Cortex of kidney (tissue), 1 donor: ENCODE measurements at regions not wholly inside any gene's neighbourhood (a gene's known extent, or its start where the extent isn't known, plus 50 kb on each side); places are given as distances from the start of the nearest gene placed in this dataset.
"Not testable (repeated sequence)": the region's sequence is repeated elsewhere in the genome, so short reads cannot be mapped to it uniquely, and the experiment has no call there.

Source experiments
- DNase-seq: peaks from one replicate; lab custom pipeline; 2025; lab: John Stamatoyannopoulos, UW

- DNase-seq: no peak
Observed at GRCh38 chr5:167281925-167282324, 1009.5 kb upstream of the WWC1 start.

DNA sequence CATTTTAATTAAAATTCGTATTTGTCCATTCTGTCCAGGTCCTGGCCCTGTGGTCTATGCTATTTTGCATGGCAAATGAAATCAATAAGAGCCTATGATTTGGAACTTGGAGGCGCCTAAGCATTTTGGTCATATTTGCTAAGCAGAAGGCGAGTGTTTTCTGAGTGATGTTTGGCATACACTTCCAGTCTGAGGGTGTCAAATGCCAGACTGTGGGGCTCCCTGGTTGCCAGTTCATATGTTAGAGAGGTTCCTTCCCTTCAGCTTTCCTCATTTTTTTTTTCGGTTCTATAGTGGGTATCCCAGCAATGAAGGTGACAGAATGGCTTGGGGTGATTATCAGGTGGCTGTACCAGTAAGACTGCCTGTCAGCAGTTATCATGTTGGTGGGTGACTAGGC is 1007.8 kb upstream of the WWC1 start:
- no peak for DNase-seq

GRCh38 chr5:167284222-167284890 is 1007.1 kb upstream of the WWC1 start:
- DNase-seq: no peak

DNA sequence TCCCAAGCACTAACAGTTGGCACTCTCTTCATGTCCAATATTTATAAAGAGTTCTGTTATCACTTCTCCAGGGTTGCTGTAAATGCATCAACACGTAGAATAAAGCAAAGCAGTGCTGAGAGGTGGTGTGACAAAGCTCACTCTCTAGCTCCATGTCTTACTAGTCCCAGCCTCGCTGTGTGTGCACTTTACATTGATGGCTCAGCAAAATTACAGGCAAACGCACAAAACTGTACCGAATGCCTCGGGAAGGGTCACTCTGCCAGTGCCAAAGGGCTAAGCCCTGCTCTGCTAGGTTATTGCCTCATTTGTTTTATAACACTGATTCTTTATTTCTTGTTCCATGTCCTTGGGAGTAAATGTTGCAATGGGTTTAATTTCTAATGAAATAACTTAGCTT is 1005.9 kb upstream of the WWC1 start:
- no peak for DNase-seq

- DNase-seq: no peak
Observed at GRCh38 chr5:167286891-167287290, 1004.6 kb upstream of the WWC1 start.

DNA sequence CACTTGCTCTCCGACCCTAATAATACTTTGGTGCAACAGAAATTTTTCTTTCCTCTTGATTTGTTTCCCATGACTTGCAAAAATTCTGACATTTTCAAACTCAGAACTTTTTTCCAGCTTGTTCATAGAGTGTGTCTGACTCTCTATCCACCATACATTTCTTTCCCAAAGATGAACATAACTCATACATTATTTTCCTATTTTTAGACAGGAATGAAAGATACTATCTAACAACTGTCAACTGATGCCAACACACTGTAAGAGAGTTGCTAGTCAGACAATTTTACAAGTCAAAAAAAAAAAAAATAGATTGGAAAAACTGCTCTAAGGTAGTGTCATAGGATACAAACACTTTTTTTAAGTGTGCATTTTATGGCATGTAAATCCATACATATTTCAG is 1001.0 kb upstream of the WWC1 start:
- DNase-seq: no peak

DNA sequence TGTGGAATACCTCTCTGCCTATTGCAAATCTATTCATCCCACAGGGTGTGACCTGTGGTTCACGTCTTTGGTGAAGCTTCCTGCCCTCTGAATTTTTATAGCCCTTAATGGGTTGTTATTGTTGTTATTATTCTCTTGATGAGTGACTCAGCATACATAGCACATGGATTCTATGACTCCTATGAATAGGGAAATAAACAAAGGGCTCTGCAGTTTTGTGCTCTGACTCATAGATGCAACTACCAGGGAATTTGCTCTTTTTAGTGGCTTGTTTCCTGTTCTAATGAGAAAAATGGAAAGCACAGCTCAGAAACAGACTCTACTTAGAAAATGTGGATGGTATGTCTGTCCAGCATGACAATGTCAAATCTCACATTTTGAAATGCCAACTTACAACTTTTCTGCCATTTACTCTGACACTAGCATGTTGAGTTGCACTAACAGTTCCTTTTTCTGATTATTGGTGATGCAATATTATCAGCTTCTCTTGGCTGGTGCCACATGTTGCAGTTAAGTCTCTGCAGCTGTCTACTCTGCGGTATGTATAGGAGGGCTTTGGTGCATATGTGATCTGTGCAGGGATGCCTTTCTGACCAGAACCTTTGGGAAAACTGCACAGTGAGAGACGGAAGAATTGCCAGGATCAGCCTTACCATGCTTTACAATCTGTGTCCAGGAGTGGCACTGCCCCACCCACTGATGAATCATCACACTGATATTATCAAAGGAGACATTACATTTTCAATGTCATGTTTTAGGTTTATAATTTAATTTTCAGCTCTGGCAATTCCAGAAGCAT is 996.4 kb upstream of the WWC1 start:
- DNase-seq: no peak

GRCh38 chr5:167295681-167296005 is 995.8 kb upstream of the WWC1 start:
- DNase-seq: no peak

GRCh38 chr5:167296066-167296465 is 995.4 kb upstream of the WWC1 start:
- no peak for DNase-seq

- no peak for DNase-seq
Observed at GRCh38 chr5:167296661-167297060, 994.8 kb upstream of the WWC1 start.

DNA sequence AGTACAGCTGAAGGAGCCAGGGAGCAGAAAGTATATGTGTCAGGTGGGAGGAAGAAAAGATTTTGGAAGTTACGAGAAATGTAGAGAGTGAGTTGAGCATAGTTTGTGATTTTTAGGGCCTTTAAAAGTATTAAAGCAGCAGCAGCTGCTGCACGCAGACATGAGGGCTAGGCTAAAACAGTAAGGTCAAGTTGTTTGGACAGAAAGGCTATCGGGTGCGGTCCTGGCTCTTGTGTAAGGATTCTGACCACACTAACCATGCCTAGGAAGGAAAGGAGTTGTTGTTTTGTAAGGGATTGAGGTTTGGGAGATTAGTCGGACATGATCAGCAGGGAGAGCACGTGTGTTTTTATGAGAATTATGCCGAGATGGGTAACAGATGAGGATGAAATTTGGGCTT is 991.6 kb upstream of the WWC1 start:
- DNase-seq: not testable (repeated sequence)

- DNase-seq: no peak
Observed at GRCh38 chr5:167303582-167303981, 987.9 kb upstream of the WWC1 start.

GRCh38 chr5:167304834-167305469 is 986.5 kb upstream of the WWC1 start:
- no peak for DNase-seq

DNA sequence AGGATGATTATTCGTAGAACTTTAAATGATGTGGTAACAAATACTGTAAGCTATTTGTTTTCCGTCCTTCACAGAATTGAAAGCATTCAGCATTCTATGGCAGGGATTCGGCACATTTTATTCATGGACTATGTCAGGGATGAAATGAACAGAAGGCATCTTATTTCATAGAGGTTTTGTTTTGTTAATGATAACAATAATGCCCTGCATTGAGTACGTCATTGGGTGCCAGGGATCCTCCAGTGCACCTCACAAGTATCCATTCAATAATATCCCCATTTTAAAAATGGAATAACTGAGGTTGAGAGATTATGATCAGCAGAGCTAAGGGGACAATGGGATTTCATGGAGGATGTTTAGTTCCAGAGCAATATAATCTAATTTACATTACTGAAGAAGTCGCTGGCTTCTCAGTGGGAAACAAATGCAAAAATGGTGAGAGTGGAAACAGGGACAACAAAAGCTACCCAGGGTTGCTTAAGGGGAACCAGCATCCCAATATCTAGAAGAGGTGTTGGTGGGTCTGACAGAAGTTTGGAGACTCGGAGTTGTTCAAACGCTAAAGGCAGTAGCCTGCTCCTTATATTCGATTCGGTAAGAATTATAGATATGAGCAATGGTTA is 985.7 kb upstream of the WWC1 start:
- DNase-seq: no peak

DNA sequence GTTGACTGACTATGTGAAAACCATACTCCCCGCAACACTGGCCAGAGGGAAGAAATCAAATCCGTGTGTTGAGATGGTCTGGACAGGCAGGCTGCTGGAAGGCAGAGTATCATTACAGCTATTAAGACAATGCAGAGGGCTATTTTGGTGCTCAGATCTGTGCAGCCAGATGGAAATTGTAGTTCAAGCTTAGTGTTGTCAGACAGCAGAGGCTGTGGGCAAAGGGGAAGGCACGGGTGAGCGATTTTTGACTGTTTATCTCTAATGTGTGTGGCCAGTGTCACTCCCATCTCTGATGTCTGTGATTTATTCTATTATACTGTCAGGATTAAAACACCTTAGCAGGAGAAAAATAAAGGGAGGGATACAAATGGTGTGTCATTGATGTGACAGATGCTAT is 984.4 kb upstream of the WWC1 start:
- DNase-seq: no peak

GRCh38 chr5:167308466-167308865 is 983.0 kb upstream of the WWC1 start:
- DNase-seq: no peak

- no peak for DNase-seq
Observed at GRCh38 chr5:167309941-167310517, 981.4 kb upstream of the WWC1 start.

DNA sequence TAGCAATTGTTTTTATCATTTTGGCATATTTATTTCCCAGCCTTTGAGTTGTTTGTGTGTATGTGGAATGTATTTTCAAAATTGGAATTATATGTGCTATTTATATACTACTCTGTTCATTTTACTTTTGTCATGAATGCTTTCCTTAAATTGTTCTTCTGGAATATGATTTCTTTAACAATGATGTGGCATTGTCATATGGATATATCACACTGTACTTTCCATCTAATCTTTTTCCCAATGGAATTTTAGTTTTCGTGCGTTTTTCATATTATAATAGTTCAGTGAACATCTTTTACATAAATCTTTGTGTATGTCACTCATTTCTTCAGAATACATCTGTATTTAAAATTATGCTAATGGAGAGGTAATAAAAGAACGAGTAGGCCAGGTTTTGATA is 980.1 kb upstream of the WWC1 start:
- no peak for DNase-seq

DNA sequence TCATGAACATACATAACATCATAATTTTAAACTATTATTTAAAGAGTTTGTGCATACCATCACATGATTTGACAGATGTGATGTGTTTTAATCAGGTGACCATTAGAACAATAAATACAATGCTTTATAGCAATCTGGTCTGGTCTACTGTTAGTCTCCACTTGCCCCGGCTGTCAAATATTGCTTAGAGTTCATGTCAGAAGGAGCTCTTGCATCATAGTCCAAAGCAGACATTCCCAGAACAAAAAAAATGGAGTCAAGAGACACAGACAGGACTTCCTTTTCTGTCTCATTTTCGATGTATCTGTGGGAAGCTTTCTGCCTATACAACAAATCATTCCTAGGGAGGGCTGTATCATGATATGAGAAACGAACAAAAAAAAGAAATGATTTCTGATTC is 979.2 kb upstream of the WWC1 start:
- no peak for DNase-seq

- no peak for DNase-seq
Observed at GRCh38 chr5:167315762-167316161, 975.7 kb upstream of the WWC1 start.

- no peak for DNase-seq
Observed at GRCh38 chr5:167317884-167318283, 973.6 kb upstream of the WWC1 start.

DNA sequence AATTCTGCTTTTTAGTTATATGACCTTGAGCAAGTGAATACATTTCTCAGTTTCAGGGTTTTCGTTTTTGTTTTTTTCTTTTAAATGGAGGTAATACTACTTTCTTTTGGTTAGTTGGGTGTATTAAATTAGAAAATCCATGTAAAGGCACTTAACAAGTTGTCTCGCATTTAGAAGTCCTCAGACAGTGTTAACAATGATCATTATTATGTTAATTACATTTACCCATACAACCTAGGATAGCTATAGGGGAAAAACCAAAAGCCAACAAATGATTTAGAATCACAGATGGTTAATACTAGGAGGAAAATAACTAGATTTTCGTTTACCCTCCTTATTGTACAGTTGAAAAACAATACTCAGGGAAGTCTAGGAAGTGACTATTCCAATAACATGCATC is 972.2 kb upstream of the WWC1 start:
- no peak for DNase-seq

- DNase-seq: no peak
Observed at GRCh38 chr5:167320019-167320418, 971.4 kb upstream of the WWC1 start.
